Panc1 (cell line): ENCODE measurements at regions not wholly inside any gene's neighbourhood (a gene's known extent, or its start where the extent isn't known, plus 50 kb on each side); places are given as distances from the start of the nearest gene placed in this dataset.

Source experiments
- ATAC-seq: fragments of 200-7000 bp; cut with Tn5 transposase; 2 replicates; pipeline ENCODE4 v1.9.1; 2020; ENCODE audit warnings: mild to moderate bottlenecking, moderate library complexity
- BruUV-seq: library from RNA; stranded (reverse); fragments of 400-500 nt; replicated peaks from 2 replicates; lab custom pipeline; 2021; lab: Mats Ljungman, UMichigan
- CTCF ChIA-PET: fragments of 300-600 bp; sonication (Branson Sonifier 250); formaldehyde crosslinking; loops from one replicate; lab custom pipeline; 2022; ENCODE audit warnings: antibody characterized with exemption; lab: Charles Lee
- POLR2A ChIA-PET: fragments of 300-600 bp; sonication (Branson Sonifier 250); formaldehyde crosslinking; loops from one replicate; lab custom pipeline; 2022; ENCODE audit warnings: antibody characterized with exemption; lab: Charles Lee
- DNase-seq: peaks from one replicate; pipeline ENCODE4 v3.0.0-alpha.2; 2010; ENCODE audit warnings: low read depth, low spot score
- H3K27ac ChIP-seq: 2 replicates; pipeline ENCODE4 v1.5.1; 2011; ENCODE audit warnings: mild to moderate bottlenecking, low read length, inconsistent platforms
- H3K27me3 ChIP-seq: fragments of 200-500 bp; sonication (Bioruptor generic); 2 replicates; pipeline ENCODE4 v1.6.0; 2014; ENCODE audit warnings: low read length, inconsistent platforms; ENCODE audit not compliant: control insufficient read depth, insufficient read depth
- H3K36me3 ChIP-seq: fragments of 200-500 bp; sonication (Bioruptor generic); 2 replicates; pipeline ENCODE4 v1.5.1; 2014; ENCODE audit warnings: inconsistent platforms, mild to moderate bottlenecking, low read length, moderate library complexity; ENCODE audit not compliant: control insufficient read depth, insufficient read depth
- H3K4me1 ChIP-seq: 2 replicates; pipeline ENCODE4 v1.5.1; 2011; ENCODE audit warnings: inconsistent platforms, mild to moderate bottlenecking, low read length, moderate library complexity; ENCODE audit not compliant: control insufficient read depth, insufficient read depth
- H3K4me3 ChIP-seq, 2 experiments: 2 replicates each; pipeline ENCODE4 v1.5.1; 2011 to 2012; ENCODE audit warnings: low read depth in 2 of 2, low read length in 2 of 2, mild to moderate bottlenecking in 2 of 2, inconsistent platforms in 1 of 2, moderate library complexity in 1 of 2
- H3K9me3 ChIP-seq: fragments of 200-500 bp; sonication (Bioruptor generic); 2 replicates; pipeline ENCODE4 v1.5.1; 2014; ENCODE audit warnings: low read depth, mild to moderate bottlenecking, inconsistent platforms, low read length, moderate library complexity; ENCODE audit not compliant: control insufficient read depth, insufficient read depth
- POLR2AphosphoS5 ChIP-seq: IDR thresholded peaks from 2 replicates; pipeline ENCODE4 v1.6.1; 2012; ENCODE audit warnings: mild to moderate bottlenecking, low read depth, low read length, moderate library complexity
- REST ChIP-seq, 2 experiments: IDR thresholded peaks; 2 replicates each; pipeline ENCODE4 v1.6.1; 2011 to 2012; ENCODE audit warnings: low read depth in 2 of 2, control low read depth in 1 of 2, low read length in 1 of 2, mild to moderate bottlenecking in 1 of 2, moderate library complexity in 1 of 2; ENCODE audit not compliant: insufficient read depth in 1 of 2
- SIN3A ChIP-seq: IDR thresholded peaks from 2 replicates; pipeline ENCODE4 v1.6.1; 2012; ENCODE audit warnings: low read depth, mild to moderate bottlenecking, low read length, moderate library complexity, borderline replicate concordance; ENCODE audit not compliant: insufficient read depth
- TCF7L2 ChIP-seq: IDR thresholded peaks from 2 replicates; pipeline ENCODE4 v1.6.1; 2011; ENCODE audit warnings: mild to moderate bottlenecking, low read depth, low read length, inconsistent platforms
- in situ Hi-C: cut with HindIII; loops from 2 replicates; pipeline ENCODE4 v1.10.0; 2016; ENCODE audit warnings: low sequenced_read_pairs, low pct_unique_long_range_greater_than_20kb
- intact Hi-C: fragments of 100-400 bp; cut with micrococcal nuclease; formaldehyde crosslinking; loops from one replicate; pipeline ENCODE4 v1.10.0; 2022; ENCODE audit not compliant: unreplicated experiment
- TF ChIP-seq, protein P1 (sequence below): fragments of 450-650 bp; IDR thresholded peaks from 2 replicates; pipeline ENCODE4 v1.5.1; 2017; ENCODE audit warnings: mild to moderate bottlenecking

GRCh38 chr5:141740885-141741284 lies 58.9 kb upstream of the ARAP3 start:
- ATAC-seq (no peak), DNase-seq (no peak)
- Histone ChIP-seq H3K9me3 (no peaks in the 10 kb centered on the region), H3K36me3 (no peaks in the 10 kb centered on the region), H3K4me1 (no peaks in the 10 kb centered on the region), H3K27me3 (peaks cover 2% of the 10 kb centered on the region; the same call in 1 of the 2 replicates), H3K27ac (no peak overlapping the region), H3K4me3 (no peak overlapping the region)
- intact Hi-C loops (no loop called here), in situ Hi-C loops (no loop called here)
- POLR2A ChIA-PET: interaction anchor here (0.6 kb wide), 1 partner anchor 21 kb away, joined by 11 read pairs; no protein-coding TSS in a partner anchor
- BruUV-seq: no TSS peak
- CTCF ChIA-PET: no interaction called here
- TF ChIP-seq REST (IDR thresholded peaks at IDR 0.05; ENCODE audit: insufficient read depth in 1 of 2, low read depth in 2 of 2, low read length in 1 of 2): no peak
- TF ChIP-seq POLR2AphosphoS5: no peak
- TF ChIP-seq, protein P1, sequence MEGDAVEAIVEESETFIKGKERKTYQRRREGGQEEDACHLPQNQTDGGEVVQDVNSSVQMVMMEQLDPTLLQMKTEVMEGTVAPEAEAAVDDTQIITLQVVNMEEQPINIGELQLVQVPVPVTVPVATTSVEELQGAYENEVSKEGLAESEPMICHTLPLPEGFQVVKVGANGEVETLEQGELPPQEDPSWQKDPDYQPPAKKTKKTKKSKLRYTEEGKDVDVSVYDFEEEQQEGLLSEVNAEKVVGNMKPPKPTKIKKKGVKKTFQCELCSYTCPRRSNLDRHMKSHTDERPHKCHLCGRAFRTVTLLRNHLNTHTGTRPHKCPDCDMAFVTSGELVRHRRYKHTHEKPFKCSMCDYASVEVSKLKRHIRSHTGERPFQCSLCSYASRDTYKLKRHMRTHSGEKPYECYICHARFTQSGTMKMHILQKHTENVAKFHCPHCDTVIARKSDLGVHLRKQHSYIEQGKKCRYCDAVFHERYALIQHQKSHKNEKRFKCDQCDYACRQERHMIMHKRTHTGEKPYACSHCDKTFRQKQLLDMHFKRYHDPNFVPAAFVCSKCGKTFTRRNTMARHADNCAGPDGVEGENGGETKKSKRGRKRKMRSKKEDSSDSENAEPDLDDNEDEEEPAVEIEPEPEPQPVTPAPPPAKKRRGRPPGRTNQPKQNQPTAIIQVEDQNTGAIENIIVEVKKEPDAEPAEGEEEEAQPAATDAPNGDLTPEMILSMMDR: no peak
- no peak for TF ChIP-seq TCF7L2
- no peak for TF ChIP-seq SIN3A

- intact Hi-C loops (no loop called here), in situ Hi-C loops (no loop called here)
- Histone ChIP-seq H3K4me1 (no peaks in the 10 kb centered on the region), H3K27me3 (peaks cover 2% of the 10 kb centered on the region; the same call in 1 of the 2 replicates), H3K36me3 (no peaks in the 10 kb centered on the region), H3K27ac (no peak overlapping the region), H3K9me3 (no peaks in the 10 kb centered on the region), H3K4me3 (no peak overlapping the region)
- ChIA-PET CTCF (no interaction called here), POLR2A (interaction anchor here (0.6 kb wide), 1 partner anchor 102 kb away, joined by 7 read pairs; no protein-coding TSS in a partner anchor)
- ATAC-seq (no peak), DNase-seq (no peak)
- TF ChIP-seq, protein P1: no peak
- TF ChIP-seq SIN3A: no peak
- TF ChIP-seq POLR2AphosphoS5: no peak
- no TSS peak for BruUV-seq
Measured at GRCh38 chr5:141737535-141737934, 55.5 kb upstream of the ARAP3 start.
